HepG2 (cell line): ENCODE measurements at regions not wholly inside any gene's neighbourhood (a gene's known extent, or its start where the extent isn't known, plus 50 kb on each side); places are given as distances from the start of the nearest gene placed in this dataset.

Experiments
- BCL6 ChIP-seq: IDR thresholded peaks from 2 replicates; pipeline ENCODE4 v1.6.1; 2016; ENCODE audit warnings: missing genetic modification reagents, missing compliant biosample characterization
- GABPB1 ChIP-seq: IDR thresholded peaks from 2 replicates; pipeline ENCODE4 v1.6.1; 2016; ENCODE audit warnings: mild to moderate bottlenecking, missing genetic modification reagents, moderate library complexity, missing compliant biosample characterization
- GPN1 ChIP-seq: sonication (generic); formaldehyde crosslinking; IDR thresholded peaks from 2 replicates; pipeline ENCODE4 v1.5.1; 2020; ENCODE audit warnings: missing genetic modification reagents, borderline replicate concordance
- IKZF4 ChIP-seq: sonication (generic); formaldehyde crosslinking; IDR thresholded peaks from 2 replicates; pipeline ENCODE4 v1.5.1; 2020; ENCODE audit warnings: borderline replicate concordance, mild to moderate bottlenecking, low read depth, missing genetic modification reagents; ENCODE audit errors: not compliant biosample characterization
- MXD4 ChIP-seq: IDR thresholded peaks from 2 replicates; pipeline ENCODE4 v1.6.1; 2016; ENCODE audit warnings: mild to moderate bottlenecking, missing biosample characterization, missing genetic modification reagents
- PHF21A ChIP-seq: sonication (generic); formaldehyde crosslinking; IDR thresholded peaks from 2 replicates; pipeline ENCODE4 v1.5.0; 2020; ENCODE audit warnings: mild to moderate bottlenecking, missing genetic modification reagents
- SKI ChIP-seq: fragments of 450-650 bp; IDR thresholded peaks from one replicate; pipeline ENCODE4 v1.6.1; 2018; ENCODE audit warnings: mild to moderate bottlenecking; ENCODE audit not compliant: partially characterized antibody
- ZBTB49 ChIP-seq: sonication (generic); formaldehyde crosslinking; IDR thresholded peaks from 2 replicates; pipeline ENCODE4 v1.4.0; 2020; ENCODE audit warnings: missing genetic modification reagents, borderline replicate concordance
- ZFP82 ChIP-seq: sonication (generic); formaldehyde crosslinking; IDR thresholded peaks from 2 replicates; pipeline ENCODE4 v1.5.1; 2020; ENCODE audit warnings: mild to moderate bottlenecking, missing genetic modification reagents, borderline replicate concordance
- ZFX ChIP-seq: sonication (generic); formaldehyde crosslinking; IDR thresholded peaks from 2 replicates; pipeline ENCODE4 v1.4.0; 2020; ENCODE audit warnings: mild to moderate bottlenecking, low read depth, missing genetic modification reagents, moderate library complexity
- TF ChIP-seq, protein P1 (sequence below): sonication (generic); formaldehyde crosslinking; IDR thresholded peaks from 2 replicates; pipeline ENCODE4 v1.4.0; 2020; ENCODE audit warnings: mild to moderate bottlenecking, low read depth, missing genetic modification reagents
- TF ChIP-seq, protein P2 (sequence below): sonication (generic); formaldehyde crosslinking; IDR thresholded peaks from 2 replicates; pipeline ENCODE4 v1.4.0; 2020; ENCODE audit warnings: low read depth, mild to moderate bottlenecking, missing genetic modification reagents
- TF ChIP-seq, protein P3 (sequence below): sonication (generic); formaldehyde crosslinking; conservative IDR thresholded peaks from 2 replicates; pipeline ENCODE4 v1.8.0; 2022; ENCODE audit warnings: low read depth, missing genetic modification reagents
- TF ChIP-seq, protein P4 (sequence below): IDR thresholded peaks from 2 replicates; pipeline ENCODE4 v1.6.1; 2016; ENCODE audit warnings: missing compliant biosample characterization, missing genetic modification reagents, borderline replicate concordance
- TF ChIP-seq, protein P5 (sequence below): sonication (generic); formaldehyde crosslinking; IDR thresholded peaks from 2 replicates; pipeline ENCODE4 v1.4.0; 2020; ENCODE audit warnings: low read depth, missing genetic modification reagents

DNA sequence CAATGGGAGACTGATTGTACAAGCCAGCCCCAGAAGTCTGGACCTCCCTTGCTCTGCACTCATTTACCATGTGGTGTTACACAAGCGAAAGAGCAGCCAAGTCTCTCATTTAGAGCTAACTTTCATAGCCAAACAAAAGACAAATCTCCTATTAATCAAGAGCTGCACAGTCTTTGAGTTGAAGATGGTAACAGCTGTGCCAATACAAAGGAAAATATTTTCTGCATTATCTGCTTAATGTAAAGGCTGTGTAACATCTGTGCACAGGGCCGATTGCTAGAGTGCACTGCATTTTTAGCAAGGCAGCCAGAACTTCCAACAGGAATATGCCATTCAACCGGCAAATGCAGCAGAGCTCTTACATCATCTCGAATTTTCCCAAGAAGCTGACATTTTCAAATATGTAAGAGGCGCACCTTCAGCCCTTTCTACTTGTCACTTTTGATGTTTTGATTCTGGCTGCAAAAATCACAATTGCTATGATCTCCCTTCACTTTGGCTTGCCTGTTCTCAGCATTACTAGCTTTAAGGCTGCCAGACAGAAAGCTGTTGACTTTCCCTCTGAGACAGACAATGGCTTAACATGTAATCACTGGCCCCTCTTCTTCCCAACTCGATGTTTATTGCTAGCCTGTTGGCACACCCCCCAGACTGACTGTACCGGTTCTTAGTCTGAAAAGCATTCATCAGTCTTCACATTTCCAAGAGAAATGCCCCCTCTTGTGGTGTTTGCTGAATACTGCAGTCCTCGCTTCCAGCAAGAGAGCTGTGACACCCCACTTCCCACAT, 96.9 kb upstream of the TANK start (continued):
- TF ChIP-seq ZBTB49 (CRISPR knock-in tag) (peak; percentile 74; the same call in 1 of the 2 replicates), BCL6 (CRISPR knock-in tag) (no peak), ZFP82 (no peak), MXD4 (CRISPR knock-in tag) (no peak), GPN1 (CRISPR knock-in tag) (no peak), ZFX (CRISPR knock-in tag) (no peak), GABPB1 (CRISPR knock-in tag) (0 out of 2 replicates have a peak, but pooled peaks have one; percentile 26), IKZF4 (CRISPR knock-in tag) (no peak), PHF21A (no peak), SKI (no peak)
- TF ChIP-seq, protein P1, sequence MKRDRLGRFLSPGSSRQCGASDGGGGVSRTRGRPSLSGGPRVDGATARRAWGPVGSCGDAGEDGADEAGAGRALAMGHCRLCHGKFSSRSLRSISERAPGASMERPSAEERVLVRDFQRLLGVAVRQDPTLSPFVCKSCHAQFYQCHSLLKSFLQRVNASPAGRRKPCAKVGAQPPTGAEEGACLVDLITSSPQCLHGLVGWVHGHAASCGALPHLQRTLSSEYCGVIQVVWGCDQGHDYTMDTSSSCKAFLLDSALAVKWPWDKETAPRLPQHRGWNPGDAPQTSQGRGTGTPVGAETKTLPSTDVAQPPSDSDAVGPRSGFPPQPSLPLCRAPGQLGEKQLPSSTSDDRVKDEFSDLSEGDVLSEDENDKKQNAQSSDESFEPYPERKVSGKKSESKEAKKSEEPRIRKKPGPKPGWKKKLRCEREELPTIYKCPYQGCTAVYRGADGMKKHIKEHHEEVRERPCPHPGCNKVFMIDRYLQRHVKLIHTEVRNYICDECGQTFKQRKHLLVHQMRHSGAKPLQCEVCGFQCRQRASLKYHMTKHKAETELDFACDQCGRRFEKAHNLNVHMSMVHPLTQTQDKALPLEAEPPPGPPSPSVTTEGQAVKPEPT (CRISPR knock-in tag): no peak
- TF ChIP-seq, protein P2, sequence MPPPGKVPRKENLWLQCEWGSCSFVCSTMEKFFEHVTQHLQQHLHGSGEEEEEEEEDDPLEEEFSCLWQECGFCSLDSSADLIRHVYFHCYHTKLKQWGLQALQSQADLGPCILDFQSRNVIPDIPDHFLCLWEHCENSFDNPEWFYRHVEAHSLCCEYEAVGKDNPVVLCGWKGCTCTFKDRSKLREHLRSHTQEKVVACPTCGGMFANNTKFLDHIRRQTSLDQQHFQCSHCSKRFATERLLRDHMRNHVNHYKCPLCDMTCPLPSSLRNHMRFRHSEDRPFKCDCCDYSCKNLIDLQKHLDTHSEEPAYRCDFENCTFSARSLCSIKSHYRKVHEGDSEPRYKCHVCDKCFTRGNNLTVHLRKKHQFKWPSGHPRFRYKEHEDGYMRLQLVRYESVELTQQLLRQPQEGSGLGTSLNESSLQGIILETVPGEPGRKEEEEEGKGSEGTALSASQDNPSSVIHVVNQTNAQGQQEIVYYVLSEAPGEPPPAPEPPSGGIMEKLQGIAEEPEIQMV (CRISPR knock-in tag): no peak
- TF ChIP-seq, protein P3, sequence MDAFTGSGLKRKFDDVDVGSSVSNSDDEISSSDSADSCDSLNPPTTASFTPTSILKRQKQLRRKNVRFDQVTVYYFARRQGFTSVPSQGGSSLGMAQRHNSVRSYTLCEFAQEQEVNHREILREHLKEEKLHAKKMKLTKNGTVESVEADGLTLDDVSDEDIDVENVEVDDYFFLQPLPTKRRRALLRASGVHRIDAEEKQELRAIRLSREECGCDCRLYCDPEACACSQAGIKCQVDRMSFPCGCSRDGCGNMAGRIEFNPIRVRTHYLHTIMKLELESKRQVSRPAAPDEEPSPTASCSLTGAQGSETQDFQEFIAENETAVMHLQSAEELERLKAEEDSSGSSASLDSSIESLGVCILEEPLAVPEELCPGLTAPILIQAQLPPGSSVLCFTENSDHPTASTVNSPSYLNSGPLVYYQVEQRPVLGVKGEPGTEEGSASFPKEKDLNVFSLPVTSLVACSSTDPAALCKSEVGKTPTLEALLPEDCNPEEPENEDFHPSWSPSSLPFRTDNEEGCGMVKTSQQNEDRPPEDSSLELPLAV: no peak
- TF ChIP-seq, protein P4, sequence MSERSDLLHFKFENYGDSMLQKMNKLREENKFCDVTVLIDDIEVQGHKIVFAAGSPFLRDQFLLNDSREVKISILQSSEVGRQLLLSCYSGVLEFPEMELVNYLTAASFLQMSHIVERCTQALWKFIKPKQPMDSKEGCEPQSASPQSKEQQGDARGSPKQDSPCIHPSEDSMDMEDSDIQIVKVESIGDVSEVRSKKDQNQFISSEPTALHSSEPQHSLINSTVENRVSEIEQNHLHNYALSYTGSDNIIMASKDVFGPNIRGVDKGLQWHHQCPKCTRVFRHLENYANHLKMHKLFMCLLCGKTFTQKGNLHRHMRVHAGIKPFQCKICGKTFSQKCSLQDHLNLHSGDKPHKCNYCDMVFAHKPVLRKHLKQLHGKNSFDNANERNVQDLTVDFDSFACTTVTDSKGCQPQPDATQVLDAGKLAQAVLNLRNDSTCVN (CRISPR knock-in tag): no peak
- TF ChIP-seq, protein P5, sequence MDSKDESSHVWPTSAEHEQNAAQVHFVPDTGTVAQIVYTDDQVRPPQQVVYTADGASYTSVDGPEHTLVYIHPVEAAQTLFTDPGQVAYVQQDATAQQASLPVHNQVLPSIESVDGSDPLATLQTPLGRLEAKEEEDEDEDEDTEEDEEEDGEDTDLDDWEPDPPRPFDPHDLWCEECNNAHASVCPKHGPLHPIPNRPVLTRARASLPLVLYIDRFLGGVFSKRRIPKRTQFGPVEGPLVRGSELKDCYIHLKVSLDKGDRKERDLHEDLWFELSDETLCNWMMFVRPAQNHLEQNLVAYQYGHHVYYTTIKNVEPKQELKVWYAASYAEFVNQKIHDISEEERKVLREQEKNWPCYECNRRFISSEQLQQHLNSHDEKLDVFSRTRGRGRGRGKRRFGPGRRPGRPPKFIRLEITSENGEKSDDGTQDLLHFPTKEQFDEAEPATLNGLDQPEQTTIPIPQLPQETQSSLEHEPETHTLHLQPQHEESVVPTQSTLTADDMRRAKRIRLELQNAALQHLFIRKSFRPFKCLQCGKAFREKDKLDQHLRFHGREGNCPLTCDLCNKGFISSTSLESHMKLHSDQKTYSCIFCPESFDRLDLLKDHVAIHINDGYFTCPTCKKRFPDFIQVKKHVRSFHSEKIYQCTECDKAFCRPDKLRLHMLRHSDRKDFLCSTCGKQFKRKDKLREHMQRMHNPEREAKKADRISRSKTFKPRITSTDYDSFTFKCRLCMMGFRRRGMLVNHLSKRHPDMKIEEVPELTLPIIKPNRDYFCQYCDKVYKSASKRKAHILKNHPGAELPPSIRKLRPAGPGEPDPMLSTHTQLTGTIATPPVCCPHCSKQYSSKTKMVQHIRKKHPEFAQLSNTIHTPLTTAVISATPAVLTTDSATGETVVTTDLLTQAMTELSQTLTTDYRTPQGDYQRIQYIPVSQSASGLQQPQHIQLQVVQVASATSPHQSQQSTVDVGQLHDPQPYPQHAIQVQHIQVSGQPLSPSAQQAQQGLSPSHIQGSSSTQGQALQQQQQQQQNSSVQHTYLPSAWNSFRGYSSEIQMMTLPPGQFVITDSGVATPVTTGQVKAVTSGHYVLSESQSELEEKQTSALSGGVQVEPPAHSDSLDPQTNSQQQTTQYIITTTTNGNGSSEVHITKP: no peak
